Progenitor cell of endocrine pancreas (in vitro differentiated cells): ENCODE measurements at regions not wholly inside any gene's neighbourhood (a gene's known extent, or its start where the extent isn't known, plus 50 kb on each side); places are given as distances from the start of the nearest gene placed in this dataset.

Experiments used
- DNase-seq: peaks from one replicate; pipeline ENCODE4 v3.0.0; 2021; ENCODE audit warnings: low spot score; ENCODE audit not compliant: unreplicated experiment
- H3K27ac Mint-ChIP-seq: 2 replicates; pipeline ENCODE4 v1.8.0; 2021; ENCODE audit warnings: mild to moderate bottlenecking, moderate library complexity, mixed read lengths
- H3K27me3 Mint-ChIP-seq: 2 replicates; pipeline ENCODE4 v1.8.0; 2021; ENCODE audit warnings: mixed read lengths
- H3K36me3 Mint-ChIP-seq: 2 replicates; pipeline ENCODE4 v1.8.0; 2022; ENCODE audit warnings: mixed read lengths; ENCODE audit not compliant: insufficient read depth
- H3K4me1 Mint-ChIP-seq: 2 replicates; pipeline ENCODE4 v1.8.0; 2021; ENCODE audit warnings: low read depth, mixed read lengths
- H3K4me3 Mint-ChIP-seq: 2 replicates; pipeline ENCODE4 v1.8.0; 2021; ENCODE audit warnings: low read depth, mild to moderate bottlenecking, moderate library complexity, mixed read lengths
- H3K9me3 Mint-ChIP-seq: 2 replicates; pipeline ENCODE4 v1.8.0; 2021; ENCODE audit warnings: low read depth, mixed read lengths
- TF ChIP-seq, protein P1 (sequence below): fragments of 200-600 bp; sonication (generic); IDR thresholded peaks from one replicate; pipeline ENCODE4 v1.5.0; 2021; ENCODE audit warnings: antibody characterized with exemption, mild to moderate bottlenecking; ENCODE audit not compliant: unreplicated experiment

DNA sequence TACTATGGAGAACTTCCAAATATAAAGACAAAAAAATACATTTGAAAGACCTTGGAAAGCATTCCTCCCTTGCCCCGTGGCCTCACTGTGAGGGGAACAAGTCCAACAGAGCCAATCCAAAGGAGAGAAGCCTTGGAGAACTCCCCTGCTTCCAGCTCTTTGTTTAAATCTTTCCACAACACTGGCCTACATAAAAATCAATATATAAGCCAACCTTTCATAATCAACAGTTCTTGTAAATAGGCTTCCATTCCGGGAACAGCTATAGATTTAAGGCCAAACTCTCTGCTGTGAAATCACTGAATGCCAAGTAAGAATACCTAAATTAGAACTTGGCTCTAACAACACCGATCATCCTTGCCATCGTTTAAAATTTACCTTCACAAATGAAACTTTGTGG, 242.1 kb downstream of the HACE1 start:
- H3K27me3 Mint-ChIP-seq, result no peaks in the 10 kb centered on the region
- H3K27ac Mint-ChIP-seq, result no peak overlapping the region
- H3K4me1 Mint-ChIP-seq, result peaks cover 18% of the 10 kb centered on the region
- no peaks in the 10 kb centered on the region for H3K36me3 Mint-ChIP-seq
- H3K4me3 Mint-ChIP-seq, result no peak overlapping the region
- TF ChIP-seq, protein P1, sequence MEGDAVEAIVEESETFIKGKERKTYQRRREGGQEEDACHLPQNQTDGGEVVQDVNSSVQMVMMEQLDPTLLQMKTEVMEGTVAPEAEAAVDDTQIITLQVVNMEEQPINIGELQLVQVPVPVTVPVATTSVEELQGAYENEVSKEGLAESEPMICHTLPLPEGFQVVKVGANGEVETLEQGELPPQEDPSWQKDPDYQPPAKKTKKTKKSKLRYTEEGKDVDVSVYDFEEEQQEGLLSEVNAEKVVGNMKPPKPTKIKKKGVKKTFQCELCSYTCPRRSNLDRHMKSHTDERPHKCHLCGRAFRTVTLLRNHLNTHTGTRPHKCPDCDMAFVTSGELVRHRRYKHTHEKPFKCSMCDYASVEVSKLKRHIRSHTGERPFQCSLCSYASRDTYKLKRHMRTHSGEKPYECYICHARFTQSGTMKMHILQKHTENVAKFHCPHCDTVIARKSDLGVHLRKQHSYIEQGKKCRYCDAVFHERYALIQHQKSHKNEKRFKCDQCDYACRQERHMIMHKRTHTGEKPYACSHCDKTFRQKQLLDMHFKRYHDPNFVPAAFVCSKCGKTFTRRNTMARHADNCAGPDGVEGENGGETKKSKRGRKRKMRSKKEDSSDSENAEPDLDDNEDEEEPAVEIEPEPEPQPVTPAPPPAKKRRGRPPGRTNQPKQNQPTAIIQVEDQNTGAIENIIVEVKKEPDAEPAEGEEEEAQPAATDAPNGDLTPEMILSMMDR, result no peak
- H3K9me3 Mint-ChIP-seq, result no peaks in the 10 kb centered on the region
- DNase-seq, result no peak

DNA sequence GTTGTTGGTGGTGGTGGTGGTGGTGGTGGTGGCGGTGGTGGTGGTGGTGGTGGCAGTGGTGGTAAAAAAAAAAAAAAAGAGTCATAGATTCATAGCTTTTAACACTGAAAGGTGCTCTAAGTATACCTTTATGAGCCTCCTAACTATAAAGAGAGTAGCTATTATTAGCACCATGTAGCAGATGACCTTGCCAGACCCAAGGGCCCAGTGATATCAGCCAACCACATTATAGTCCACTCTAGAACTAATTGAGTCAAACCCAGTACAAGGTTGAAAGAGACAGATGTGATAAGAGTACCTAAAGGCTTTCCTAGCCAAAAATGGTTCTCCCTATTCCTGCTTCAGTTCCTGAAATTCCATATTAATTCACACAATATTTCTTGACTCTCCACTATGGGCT, 245.3 kb downstream of the HACE1 start:
- TF ChIP-seq, protein P1, result no peak
- no peak overlapping the region for H3K4me3 Mint-ChIP-seq
- H3K27me3 Mint-ChIP-seq, result no peaks in the 10 kb centered on the region
- H3K4me1 Mint-ChIP-seq, result peaks cover 16% of the 10 kb centered on the region
- H3K9me3 Mint-ChIP-seq, result peaks cover 5% of the 10 kb centered on the region
- H3K36me3 Mint-ChIP-seq, result no peaks in the 10 kb centered on the region
- H3K27ac Mint-ChIP-seq, result no peak overlapping the region
- DNase-seq, result no peak

DNA sequence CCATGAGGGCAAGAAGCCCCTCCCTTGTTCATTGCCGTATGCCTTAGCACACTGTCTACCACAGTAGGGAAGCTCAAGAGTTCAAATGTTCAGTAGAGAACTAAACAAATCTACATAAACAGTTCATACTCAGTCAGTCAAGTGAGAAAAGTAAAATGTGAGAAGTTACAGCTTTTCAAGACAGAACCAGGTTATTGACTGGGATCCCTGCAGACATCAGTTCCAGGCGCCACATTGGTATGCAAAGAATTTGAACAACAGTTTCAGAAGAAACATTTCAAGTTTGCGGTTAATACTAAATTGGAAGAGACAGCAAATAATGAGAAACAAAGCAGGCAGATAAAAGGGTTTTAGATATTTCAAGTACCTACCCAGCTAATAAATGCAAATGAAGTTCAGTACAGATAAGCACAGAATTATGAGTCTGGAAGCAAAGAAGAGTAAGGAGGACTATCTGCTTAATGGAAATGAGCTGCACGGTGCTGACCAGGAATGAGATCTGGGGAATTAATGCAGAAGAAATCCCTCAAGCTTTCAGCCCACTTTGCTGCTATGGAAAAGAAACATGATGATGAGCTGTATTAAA, 246.2 kb downstream of the HACE1 start:
- Mint-ChIP-seq H3K4me1 (peaks cover 19% of the 10 kb centered on the region), H3K9me3 (peaks cover 5% of the 10 kb centered on the region), H3K36me3 (no peaks in the 10 kb centered on the region), H3K4me3 (no peak overlapping the region), H3K27ac (peak overlapping the region; percentile 11), H3K27me3 (no peaks in the 10 kb centered on the region)
- TF ChIP-seq, protein P1, result no peak
- no peak for DNase-seq

DNA sequence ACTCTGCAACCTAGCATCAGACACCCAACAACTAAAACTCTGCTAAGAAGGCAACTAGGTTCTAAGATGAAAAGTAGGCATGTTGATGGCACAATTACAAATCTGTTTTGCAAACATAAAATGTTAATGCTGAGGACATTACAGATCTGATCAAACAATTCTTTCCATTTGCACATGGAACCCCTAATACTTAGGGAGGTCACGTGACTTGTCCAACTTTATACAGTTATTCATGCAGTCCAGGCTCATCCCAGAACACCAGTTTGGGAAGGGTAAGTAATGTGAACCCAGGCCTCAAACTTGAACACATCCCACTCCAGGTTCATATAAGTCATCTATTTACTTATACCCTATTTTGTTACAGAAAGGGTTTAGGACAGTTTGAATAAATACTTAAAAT, 247.2 kb downstream of the HACE1 start:
- H3K4me3 Mint-ChIP-seq, result no peak overlapping the region
- TF ChIP-seq, protein P1, result no peak
- no peaks in the 10 kb centered on the region for H3K36me3 Mint-ChIP-seq
- no peak for DNase-seq
- H3K27ac Mint-ChIP-seq, result no peak overlapping the region
- no peaks in the 10 kb centered on the region for H3K27me3 Mint-ChIP-seq
- peaks cover 5% of the 10 kb centered on the region for H3K9me3 Mint-ChIP-seq
- peaks cover 21% of the 10 kb centered on the region for H3K4me1 Mint-ChIP-seq

DNA sequence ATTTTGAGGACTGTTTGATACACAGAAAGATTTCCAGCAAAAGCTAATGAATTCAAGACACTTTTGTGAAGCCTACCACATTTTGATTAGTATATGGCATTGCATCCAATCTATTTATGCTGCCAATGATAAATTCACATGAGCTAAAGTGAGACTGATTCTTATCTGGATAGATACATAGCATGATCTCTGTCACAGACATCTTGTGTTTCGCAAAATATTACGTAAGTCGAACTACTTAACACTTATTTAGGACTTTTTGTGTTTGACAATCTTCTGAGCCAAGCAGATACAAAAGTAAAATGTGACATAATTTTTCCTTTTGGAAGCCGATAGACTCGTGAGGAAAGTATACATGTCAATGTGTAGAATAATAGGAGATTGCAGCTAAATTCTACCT, 251.6 kb downstream of the HACE1 start:
- Mint-ChIP-seq H3K27ac (no peak overlapping the region), H3K27me3 (no peaks in the 10 kb centered on the region), H3K4me3 (no peak overlapping the region), H3K4me1 (peaks cover 19% of the 10 kb centered on the region), H3K36me3 (no peaks in the 10 kb centered on the region), H3K9me3 (peaks cover 5% of the 10 kb centered on the region)
- TF ChIP-seq, protein P1, result no peak
- DNase-seq, result no peak
